ENCODE measurements at regions not wholly inside any gene's neighbourhood (a gene's known extent, or its start where the extent isn't known, plus 50 kb on each side); places are given as distances from the start of the nearest gene placed in this dataset.

DNA sequence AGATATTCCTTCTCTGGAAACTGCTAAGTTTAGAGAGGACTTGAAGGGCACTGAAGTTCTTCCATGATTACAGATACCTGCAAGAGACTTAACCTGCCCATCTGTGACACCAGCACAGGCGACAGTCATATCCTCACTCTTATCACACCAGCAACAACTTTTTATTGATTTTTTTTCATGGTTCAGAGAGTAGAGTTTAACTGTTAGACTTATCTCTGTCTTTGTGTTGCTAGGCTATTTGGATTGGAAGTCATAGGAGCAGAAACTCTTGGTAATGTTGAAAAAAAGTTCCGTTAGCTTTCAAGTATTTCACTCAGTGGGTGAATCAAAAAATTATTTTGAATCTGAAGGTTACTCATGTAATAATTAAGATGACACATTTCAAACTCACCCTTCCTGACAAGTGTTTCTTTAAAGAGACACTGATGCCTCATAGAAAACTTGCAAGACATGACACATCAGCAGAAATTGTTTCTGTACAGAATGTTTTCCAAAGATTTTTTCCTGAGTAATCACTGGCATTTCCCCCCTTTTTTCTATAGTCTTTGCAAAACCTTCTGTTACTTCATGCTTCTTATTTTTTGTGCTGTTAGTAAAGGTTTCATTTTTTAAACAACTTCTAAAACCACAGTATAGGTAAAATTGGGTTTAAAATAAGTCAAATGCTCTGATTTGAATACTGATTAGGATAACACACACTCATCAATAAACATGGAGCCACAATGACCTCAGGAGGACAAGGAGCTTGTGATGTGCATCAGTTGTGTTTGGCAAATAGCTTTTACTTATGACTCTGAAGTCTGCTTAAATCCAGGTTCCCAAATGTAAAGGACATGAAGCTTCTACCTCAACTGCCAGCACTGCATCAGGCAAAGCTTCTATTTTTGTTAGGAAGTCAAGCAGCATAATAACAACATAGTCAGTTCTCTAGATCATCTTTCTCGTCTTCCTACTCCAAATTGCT lies 252.9 kb upstream of the MAN1A1 start:
- Histone ChIP-seq H3K4me1 (no peaks in the 10 kb centered on the region), H3K36me3 (no peaks in the 10 kb centered on the region), H3K9me3 (no peaks in the 10 kb centered on the region), H3K27ac (no peak overlapping the region), H3K27me3 (peaks cover 0 to 2% of the 10 kb centered on the region in 2 donors), H3K4me3 (no peak overlapping the region)
- TF ChIP-seq, protein P1, sequence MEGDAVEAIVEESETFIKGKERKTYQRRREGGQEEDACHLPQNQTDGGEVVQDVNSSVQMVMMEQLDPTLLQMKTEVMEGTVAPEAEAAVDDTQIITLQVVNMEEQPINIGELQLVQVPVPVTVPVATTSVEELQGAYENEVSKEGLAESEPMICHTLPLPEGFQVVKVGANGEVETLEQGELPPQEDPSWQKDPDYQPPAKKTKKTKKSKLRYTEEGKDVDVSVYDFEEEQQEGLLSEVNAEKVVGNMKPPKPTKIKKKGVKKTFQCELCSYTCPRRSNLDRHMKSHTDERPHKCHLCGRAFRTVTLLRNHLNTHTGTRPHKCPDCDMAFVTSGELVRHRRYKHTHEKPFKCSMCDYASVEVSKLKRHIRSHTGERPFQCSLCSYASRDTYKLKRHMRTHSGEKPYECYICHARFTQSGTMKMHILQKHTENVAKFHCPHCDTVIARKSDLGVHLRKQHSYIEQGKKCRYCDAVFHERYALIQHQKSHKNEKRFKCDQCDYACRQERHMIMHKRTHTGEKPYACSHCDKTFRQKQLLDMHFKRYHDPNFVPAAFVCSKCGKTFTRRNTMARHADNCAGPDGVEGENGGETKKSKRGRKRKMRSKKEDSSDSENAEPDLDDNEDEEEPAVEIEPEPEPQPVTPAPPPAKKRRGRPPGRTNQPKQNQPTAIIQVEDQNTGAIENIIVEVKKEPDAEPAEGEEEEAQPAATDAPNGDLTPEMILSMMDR (IDR thresholded peaks at IDR 0.05), result no peak
- TF ChIP-seq POLR2A (IDR thresholded peaks at IDR 0.05), result no peak
- no peak for DNase-seq
- intact Hi-C loops (cut with DNase I; ENCODE audit: low total_unique reads), result no loop called here

DNA sequence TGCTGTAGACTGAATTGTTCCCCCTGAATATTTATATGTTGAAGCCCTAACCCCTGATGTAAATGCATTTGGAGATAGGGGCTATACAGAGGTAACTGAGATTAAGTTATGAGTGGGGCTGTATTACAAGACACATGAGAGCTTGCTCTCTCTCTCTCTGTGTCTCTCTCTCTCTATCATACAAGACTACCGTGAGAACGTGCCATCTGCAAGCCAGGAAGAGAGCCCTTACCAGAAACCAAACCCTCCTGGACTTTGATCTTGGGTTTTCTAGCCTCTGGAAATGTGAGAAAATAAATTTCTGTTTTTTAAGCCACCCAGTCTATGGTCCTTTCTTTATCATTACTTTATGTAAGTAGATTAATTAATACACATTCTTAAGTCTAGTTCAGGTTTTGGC lies 249.3 kb upstream of the MAN1A1 start:
- Histone ChIP-seq H3K4me1 (no peaks in the 10 kb centered on the region), H3K4me3 (no peak overlapping the region), H3K9me3 (no peaks in the 10 kb centered on the region), H3K36me3 (no peaks in the 10 kb centered on the region), H3K27me3 (no peaks in the 10 kb centered on the region), H3K27ac (no peak overlapping the region)
- TF ChIP-seq, protein P1 (IDR thresholded peaks at IDR 0.05), result no peak
- TF ChIP-seq POLR2A (IDR thresholded peaks at IDR 0.05), result no peak
- intact Hi-C loops (cut with DNase I; ENCODE audit: low total_unique reads), result no loop called here
- no peak for DNase-seq

DNA sequence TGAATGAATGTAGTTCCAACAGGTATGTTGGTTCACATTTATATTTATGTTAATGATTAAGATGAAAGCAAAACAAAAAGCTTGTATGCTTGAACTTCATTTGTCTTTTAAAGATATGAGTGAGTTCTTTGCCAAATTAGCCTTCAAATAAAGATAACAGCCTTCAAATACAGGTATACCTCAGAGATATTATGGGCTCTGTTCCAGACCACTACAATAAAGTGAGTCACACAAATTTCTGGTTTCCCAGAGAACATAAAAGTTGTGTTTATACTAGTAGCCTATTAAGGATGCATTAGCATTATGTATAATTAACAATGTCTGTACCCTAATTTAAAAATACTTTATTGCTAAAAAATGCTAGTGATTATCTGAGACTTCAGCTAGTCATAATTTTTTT lies 245.3 kb upstream of the MAN1A1 start:
- H3K36me3 ChIP-seq, result no peaks in the 10 kb centered on the region
- H3K4me3 ChIP-seq, result no peak overlapping the region
- TF ChIP-seq POLR2A (IDR thresholded peaks at IDR 0.05), result no peak
- TF ChIP-seq, protein P1 (IDR thresholded peaks at IDR 0.05), result no peak
- DNase-seq, result no peak
- H3K27me3 ChIP-seq, result no peaks in the 10 kb centered on the region
- H3K4me1 ChIP-seq, result no peaks in the 10 kb centered on the region
- no peak overlapping the region for H3K27ac ChIP-seq
- H3K9me3 ChIP-seq, result no peaks in the 10 kb centered on the region
- intact Hi-C loops (cut with DNase I; ENCODE audit: low total_unique reads), result no loop called here

DNA sequence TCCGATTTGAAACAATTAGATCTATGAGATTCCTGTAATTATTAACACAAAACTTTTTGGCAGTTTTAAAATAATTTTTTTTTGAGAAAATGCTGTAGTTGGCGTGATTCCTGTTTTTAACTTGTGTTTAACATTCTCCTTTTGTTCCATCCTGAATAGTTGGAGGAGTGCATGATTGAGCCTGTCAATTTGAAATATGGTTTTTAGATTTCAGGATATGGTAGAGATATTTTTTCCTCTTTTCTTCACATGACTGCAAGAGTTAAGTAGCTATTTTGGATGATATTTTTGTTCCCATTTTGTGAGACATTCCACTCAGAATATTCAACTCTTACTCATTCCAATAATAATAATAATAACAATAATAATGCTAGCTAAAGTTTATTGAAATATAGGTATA lies 241.7 kb upstream of the MAN1A1 start:
- no peaks in the 10 kb centered on the region for H3K36me3 ChIP-seq
- no peaks in the 10 kb centered on the region for H3K9me3 ChIP-seq
- intact Hi-C loops (cut with DNase I; ENCODE audit: low total_unique reads), result no loop called here
- no peaks in the 10 kb centered on the region for H3K27me3 ChIP-seq
- no peaks in the 10 kb centered on the region for H3K4me1 ChIP-seq
- TF ChIP-seq, protein P1 (IDR thresholded peaks at IDR 0.05), result no peak
- TF ChIP-seq POLR2A (IDR thresholded peaks at IDR 0.05), result no peak
- H3K4me3 ChIP-seq, result no peak overlapping the region
- no peak overlapping the region for H3K27ac ChIP-seq
- no peak for DNase-seq

DNA sequence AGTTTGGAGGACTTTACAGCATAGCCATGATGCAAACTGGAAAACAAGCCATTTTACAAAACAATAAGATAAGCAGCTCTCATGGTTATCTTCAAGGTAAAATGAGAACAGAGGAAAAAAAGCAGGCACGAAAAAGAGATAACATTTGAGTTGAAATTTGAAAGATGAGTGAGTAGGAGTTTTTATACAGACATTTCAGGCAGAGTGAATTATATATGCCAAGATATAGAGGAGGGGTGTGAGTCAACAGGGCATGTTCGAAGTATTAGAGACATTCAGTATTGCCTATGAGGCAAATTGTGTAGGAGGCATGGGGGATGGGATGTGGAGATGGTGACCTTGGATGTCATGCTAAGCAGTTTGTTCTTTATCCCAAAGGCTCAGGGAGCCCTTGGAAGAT lies 240.5 kb upstream of the MAN1A1 start:
- Histone ChIP-seq H3K4me3 (no peak overlapping the region), H3K36me3 (no peaks in the 10 kb centered on the region), H3K9me3 (no peaks in the 10 kb centered on the region), H3K27me3 (no peaks in the 10 kb centered on the region), H3K4me1 (no peaks in the 10 kb centered on the region), H3K27ac (no peak overlapping the region)
- DNase-seq, result no peak
- intact Hi-C loops (cut with DNase I; ENCODE audit: low total_unique reads), result no loop called here
- TF ChIP-seq, protein P1 (IDR thresholded peaks at IDR 0.05), result no peak
- no peak for TF ChIP-seq POLR2A (IDR thresholded peaks at IDR 0.05)

Measured in uterus (tissue), 3 donors.